ENCODE measurements at regions not wholly inside any gene's neighbourhood (a gene's known extent, or its start where the extent isn't known, plus 50 kb on each side); places are given as distances from the start of the nearest gene placed in this dataset.

DNA sequence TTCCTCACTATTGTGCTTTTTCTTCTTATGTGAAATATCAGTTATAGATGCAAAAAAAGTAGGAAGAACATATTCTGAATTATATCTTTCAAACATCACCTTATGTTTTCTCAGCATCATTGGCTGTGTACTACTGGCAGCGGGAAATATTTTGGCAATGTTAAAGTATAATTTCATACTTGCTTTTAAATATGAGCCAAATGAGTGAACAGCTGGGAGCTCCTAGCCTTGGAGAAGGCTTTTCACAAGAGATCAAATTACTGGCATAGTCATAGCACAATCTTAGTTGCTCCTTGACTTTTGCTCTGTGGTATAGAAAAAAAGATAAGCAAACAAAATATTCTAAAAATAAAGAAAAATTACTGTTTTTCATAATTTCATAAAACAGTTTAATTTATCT lies 1575.8 kb upstream of the PABPC4L start:
- DNase-seq, result no peak

DNA sequence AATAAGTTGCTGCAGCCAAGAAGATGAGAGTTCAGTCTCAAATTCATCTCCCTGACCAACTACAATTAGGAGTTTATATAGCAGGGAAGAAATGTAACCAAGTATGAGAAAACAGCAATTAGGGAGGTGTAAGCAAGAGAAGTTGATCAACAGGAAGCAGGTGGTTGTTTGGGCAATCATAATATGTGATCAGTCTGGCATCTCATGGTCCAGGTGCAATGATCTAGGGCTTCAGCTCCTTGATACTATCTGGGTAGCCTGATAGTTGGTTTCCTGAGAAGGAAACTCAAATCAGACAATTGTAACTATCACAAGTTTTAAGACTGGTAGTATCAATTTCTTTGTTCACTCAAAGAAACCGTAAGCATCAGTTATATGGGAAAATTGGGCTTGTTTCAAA lies 1574.3 kb upstream of the PABPC4L start:
- no peak for DNase-seq

- DNase-seq, result no peak
These were observed 1568.9 kb upstream of the PABPC4L start for GRCh38 chr4:135770505-135770904.

- no peak for DNase-seq
These were observed 1543.3 kb upstream of the PABPC4L start for GRCh38 chr4:135744928-135745327.

DNA sequence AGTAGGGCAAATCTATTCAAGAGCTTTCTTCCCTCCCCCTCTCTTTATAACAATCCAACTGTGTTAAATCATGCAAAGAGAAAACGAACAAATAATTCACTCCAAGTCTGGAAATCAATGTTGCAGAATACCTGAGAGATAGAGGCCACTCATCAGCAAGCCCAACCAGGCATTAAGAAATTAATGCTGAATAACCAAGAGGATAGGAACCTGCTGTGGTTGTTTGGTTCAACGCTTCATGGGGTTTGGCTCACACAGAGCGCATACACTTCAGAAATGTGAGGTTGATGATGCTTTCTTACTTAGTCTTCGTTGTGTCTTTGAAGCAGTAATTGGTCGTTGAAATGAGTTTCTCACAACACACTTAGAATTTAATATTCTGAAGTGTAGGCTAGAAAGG lies 1540.0 kb upstream of the PABPC4L start:
- no peak for DNase-seq

- DNase-seq, result no peak
These were observed 1537.8 kb upstream of the PABPC4L start for GRCh38 chr4:135739354-135739753.

- DNase-seq, result no peak
These were observed 1533.9 kb upstream of the PABPC4L start for GRCh38 chr4:135735512-135735911.

GRCh38 chr4:135732448-135732847 lies 1530.9 kb upstream of the PABPC4L start:
- no peak for DNase-seq

DNA sequence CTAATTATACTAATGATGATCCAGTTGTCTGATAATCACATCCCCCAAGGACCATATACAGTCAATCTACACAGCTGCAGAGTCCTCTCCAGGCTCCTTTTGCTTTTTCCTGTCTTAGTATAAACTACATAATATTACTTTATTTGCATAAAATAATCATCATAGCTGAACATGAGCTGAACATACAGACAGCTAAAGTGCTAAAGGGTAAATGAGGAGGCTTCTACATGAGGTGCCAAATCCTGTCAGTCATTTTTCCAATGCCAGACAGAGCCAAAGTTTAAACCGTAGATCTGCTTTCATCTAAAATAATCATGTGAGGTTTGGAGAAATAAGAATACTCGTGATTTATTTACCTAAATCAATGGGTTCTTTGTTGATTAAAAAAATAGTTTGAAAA lies 1530.1 kb upstream of the PABPC4L start:
- DNase-seq, result no peak

GRCh38 chr4:135724421-135724820 lies 1522.8 kb upstream of the PABPC4L start:
- no peak for DNase-seq

DNA sequence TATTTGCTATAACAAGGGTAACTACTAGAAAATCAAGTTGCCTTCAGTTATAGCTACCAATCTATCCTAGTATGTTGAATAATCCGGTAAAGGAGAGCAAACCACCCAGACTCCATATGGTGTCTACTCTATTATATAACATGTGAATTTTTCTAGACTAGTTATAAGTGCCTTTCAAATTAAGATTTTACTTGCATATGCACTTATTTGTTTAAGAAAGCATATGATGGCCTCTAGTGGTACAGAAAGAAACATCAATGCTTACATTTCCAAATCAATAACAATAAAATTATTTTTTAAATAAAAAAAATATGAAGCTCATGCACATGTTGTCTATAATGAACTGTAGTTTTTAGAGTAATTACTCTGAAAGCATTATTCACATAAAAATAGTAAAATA lies 1516.4 kb upstream of the PABPC4L start:
- no peak for DNase-seq

- DNase-seq, result no peak
These were observed 1503.8 kb upstream of the PABPC4L start for GRCh38 chr4:135705343-135705742.

DNA sequence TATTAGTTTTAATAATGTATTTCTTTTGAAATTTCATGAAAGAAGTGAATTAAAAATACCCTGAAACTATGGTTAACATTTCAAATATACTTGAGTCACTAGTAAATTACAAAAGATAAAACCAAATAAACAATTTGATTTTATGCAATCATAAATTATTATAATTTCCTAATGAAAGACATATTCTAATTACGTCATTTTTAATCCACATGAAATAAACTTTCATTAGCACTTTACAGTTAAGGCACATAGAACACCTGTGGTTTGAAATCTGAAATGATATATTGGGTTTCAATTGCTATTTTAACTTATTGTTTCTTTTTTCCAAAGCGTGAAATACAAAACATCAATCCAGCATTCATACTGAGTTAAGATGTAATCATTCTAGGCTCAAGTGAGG lies 1492.5 kb upstream of the PABPC4L start:
- DNase-seq, result no peak

DNA sequence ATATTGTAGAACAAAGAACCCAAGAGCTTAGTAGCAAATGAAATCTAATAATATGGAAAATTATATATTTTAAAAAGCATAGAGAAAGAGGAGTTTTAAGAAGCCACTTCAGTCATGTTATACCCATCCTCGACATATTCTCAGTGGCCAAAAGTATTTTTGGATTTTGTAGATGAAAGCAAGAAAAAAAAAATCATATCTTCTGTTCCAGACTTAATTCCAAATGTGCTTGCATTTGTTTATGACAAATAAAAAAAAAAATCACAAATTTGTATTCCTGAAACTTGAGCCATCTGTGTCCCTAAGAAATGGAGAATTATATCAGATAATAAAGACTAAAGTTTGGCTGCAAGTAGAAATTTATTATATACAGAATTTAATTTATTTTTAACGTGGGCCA lies 1482.4 kb upstream of the PABPC4L start:
- no peak for DNase-seq

GRCh38 chr4:135672202-135672601 lies 1470.6 kb upstream of the PABPC4L start:
- DNase-seq, result no peak

GRCh38 chr4:135670548-135670947 lies 1469.0 kb upstream of the PABPC4L start:
- DNase-seq, result no peak

All from islet precursor cell (in vitro differentiated cells).